GM20431 (cell line): ENCODE measurements at regions not wholly inside any gene's neighbourhood (a gene's known extent, or its start where the extent isn't known, plus 50 kb on each side); places are given as distances from the start of the nearest gene placed in this dataset.

Source experiments
- in situ Hi-C: fragments of 300-500 bp; cut with MseI, MboI; formaldehyde crosslinking; loops from one replicate; pipeline ENCODE4 v1.15.0; 2020; ENCODE audit warnings: low sequenced_read_pairs; ENCODE audit not compliant: unreplicated experiment

GRCh38 chr4:11565213-11565612 is 136.5 kb upstream of the HS3ST1 start:
- in situ Hi-C loops, result no loop called here

GRCh38 chr4:11564021-11564420 is 135.3 kb upstream of the HS3ST1 start:
- in situ Hi-C loops, result no loop called here

GRCh38 chr4:11549525-11549924 is 120.8 kb upstream of the HS3ST1 start:
- in situ Hi-C loops, result no loop called here

- in situ Hi-C loops, result no loop called here
Measured at GRCh38 chr4:11548597-11549082, 119.9 kb upstream of the HS3ST1 start.

- in situ Hi-C loops, result no loop called here
Measured at GRCh38 chr4:11546391-11547175, 117.9 kb upstream of the HS3ST1 start.

GRCh38 chr4:11545651-11546050 is 117.0 kb upstream of the HS3ST1 start:
- in situ Hi-C loops, result no loop called here

GRCh38 chr4:11544211-11544610 is 115.5 kb upstream of the HS3ST1 start:
- in situ Hi-C loops, result no loop called here

- in situ Hi-C loops, result no loop called here
Measured at GRCh38 chr4:11543706-11544105, 115.0 kb upstream of the HS3ST1 start.

GRCh38 chr4:11542952-11543351 is 114.3 kb upstream of the HS3ST1 start:
- in situ Hi-C loops, result no loop called here

GRCh38 chr4:11537846-11538245 is 109.2 kb upstream of the HS3ST1 start:
- in situ Hi-C loops, result no loop called here

- in situ Hi-C loops, result no loop called here
Measured at GRCh38 chr4:11535333-11535732, 106.6 kb upstream of the HS3ST1 start.

GRCh38 chr4:11534623-11535302 is 106.1 kb upstream of the HS3ST1 start:
- in situ Hi-C loops, result no loop called here

- in situ Hi-C loops, result no loop called here
Measured at GRCh38 chr4:11532138-11532537, 103.4 kb upstream of the HS3ST1 start.

GRCh38 chr4:11529625-11530201 is 101.0 kb upstream of the HS3ST1 start:
- in situ Hi-C loops, result no loop called here

GRCh38 chr4:11525085-11525484 is 96.4 kb upstream of the HS3ST1 start:
- in situ Hi-C loops, result no loop called here

- in situ Hi-C loops, result no loop called here
Measured at GRCh38 chr4:11518754-11519153, 90.1 kb upstream of the HS3ST1 start.

- in situ Hi-C loops, result no loop called here
Measured at GRCh38 chr4:11514779-11515419, 86.2 kb upstream of the HS3ST1 start.

GRCh38 chr4:11514003-11514402 is 85.3 kb upstream of the HS3ST1 start:
- in situ Hi-C loops, result no loop called here

- in situ Hi-C loops, result no loop called here
Measured at GRCh38 chr4:11512871-11513270, 84.2 kb upstream of the HS3ST1 start.

- in situ Hi-C loops, result no loop called here
Measured at GRCh38 chr4:11511321-11511720, 82.6 kb upstream of the HS3ST1 start.

GRCh38 chr4:11507920-11508319 is 79.2 kb upstream of the HS3ST1 start:
- in situ Hi-C loops, result no loop called here
